ENCODE measurements at regions not wholly inside any gene's neighbourhood (a gene's known extent, or its start where the extent isn't known, plus 50 kb on each side); places are given as distances from the start of the nearest gene placed in this dataset.

DNA sequence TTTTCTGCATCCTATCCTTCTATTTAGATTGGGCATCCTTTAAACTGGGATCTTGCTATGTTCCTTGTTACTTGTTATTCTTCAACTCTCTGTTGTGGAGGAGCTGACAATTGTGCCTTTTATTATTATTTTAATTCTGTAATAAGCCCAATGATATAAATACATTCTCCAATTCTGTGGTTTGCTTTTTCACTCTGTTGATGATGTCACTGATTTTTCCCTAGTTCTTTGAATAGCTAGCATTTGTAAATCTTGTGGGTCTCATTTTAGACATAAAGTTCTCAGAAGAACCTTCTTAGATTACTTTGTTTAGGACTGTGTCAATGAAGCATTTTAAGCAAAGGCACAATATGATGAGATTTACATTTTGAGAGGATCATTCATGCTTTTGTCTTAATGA lies 79.5 kb upstream of the SLC8A1 start:
- TF ChIP-seq, protein P1, sequence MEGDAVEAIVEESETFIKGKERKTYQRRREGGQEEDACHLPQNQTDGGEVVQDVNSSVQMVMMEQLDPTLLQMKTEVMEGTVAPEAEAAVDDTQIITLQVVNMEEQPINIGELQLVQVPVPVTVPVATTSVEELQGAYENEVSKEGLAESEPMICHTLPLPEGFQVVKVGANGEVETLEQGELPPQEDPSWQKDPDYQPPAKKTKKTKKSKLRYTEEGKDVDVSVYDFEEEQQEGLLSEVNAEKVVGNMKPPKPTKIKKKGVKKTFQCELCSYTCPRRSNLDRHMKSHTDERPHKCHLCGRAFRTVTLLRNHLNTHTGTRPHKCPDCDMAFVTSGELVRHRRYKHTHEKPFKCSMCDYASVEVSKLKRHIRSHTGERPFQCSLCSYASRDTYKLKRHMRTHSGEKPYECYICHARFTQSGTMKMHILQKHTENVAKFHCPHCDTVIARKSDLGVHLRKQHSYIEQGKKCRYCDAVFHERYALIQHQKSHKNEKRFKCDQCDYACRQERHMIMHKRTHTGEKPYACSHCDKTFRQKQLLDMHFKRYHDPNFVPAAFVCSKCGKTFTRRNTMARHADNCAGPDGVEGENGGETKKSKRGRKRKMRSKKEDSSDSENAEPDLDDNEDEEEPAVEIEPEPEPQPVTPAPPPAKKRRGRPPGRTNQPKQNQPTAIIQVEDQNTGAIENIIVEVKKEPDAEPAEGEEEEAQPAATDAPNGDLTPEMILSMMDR (IDR thresholded peaks at IDR 0.05; ENCODE audit: low read depth, low read length): no peak
- no peak for DNase-seq (ENCODE audit: extremely low read depth, low read depth)

DNA sequence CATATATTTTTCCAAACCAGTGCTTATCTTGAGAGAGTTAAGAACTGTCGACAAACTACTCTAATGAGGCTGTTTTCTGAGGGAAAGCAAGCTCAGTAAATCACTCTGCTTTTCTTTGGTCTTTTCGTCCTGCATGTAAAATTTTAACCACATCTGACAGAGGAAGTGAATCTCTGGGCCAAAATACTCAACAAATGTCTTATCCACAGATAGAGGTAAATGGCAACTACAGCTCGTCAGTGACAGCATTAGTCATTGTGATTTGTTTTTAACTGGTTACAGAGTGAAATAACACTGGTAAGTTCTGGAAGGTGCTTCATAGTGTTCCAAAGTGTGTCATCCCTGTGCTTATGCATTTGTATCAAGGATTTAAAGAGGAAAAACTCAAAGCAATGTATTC lies 82.6 kb upstream of the SLC8A1 start:
- TF ChIP-seq, protein P1 (IDR thresholded peaks at IDR 0.05; ENCODE audit: low read depth, low read length): no peak
- DNase-seq (ENCODE audit: extremely low read depth, low read depth): no peak

DNA sequence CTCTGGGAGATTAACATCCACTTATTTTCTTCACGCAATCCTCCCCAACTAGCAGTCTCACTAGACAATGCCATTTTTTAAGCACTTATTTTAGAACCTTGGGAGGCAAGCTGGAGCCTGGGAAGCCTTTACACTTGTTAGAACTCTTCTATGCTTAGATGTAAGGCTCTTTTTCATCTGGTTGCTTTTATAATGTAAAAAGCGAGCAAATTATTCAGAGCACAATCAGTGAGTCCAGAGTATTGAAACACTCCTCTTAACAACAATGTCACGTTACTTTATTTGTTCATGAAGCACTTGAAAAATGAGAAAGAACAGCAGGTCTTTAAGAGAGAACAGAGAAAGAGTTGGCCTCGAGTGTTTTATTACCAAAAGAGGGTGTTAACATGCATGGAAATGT lies 84.1 kb upstream of the SLC8A1 start:
- no peak for DNase-seq (ENCODE audit: extremely low read depth, low read depth)
- TF ChIP-seq, protein P1 (IDR thresholded peaks at IDR 0.05; ENCODE audit: low read depth, low read length): no peak

DNA sequence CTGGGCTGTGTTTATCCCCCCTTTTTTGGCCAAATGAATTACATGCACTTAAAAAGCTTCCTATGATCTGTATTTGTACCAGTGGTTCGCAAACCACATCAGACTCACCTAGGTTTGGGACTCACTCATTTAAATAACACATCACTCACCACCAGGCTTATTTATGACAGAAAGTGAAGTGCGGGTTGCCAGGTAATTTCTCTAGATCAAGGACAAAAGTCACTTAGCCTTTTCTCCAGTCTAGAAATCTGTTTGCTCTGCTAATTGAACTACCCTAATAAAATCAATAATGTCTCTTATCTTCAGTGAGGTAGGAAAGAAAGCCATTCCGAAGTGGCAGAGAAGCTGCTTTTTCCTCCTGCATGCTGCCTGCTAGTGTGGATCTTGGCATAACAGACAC lies 88.1 kb upstream of the SLC8A1 start:
- DNase-seq (ENCODE audit: extremely low read depth, low read depth): no peak
- TF ChIP-seq, protein P1 (IDR thresholded peaks at IDR 0.05; ENCODE audit: low read depth, low read length): no peak

DNA sequence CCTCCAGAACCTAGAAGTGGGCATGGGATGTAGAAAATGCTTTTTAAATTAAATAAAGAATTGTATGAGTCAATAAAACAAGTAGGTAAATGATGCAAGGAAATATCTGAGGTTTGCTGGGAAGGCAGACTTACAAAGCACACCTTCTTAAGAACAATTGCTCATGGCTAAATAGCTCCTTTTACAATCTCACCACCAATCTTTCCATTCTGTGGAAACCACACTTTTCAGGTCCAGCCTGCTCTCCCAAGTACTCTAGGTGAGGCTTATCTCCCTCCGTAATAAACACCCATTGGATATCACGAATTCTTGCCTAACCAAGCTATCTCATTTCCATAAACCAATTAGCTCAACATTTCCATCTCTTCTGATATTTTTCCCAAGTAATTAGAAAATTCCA lies 91.5 kb upstream of the SLC8A1 start:
- TF ChIP-seq, protein P1 (IDR thresholded peaks at IDR 0.05; ENCODE audit: low read depth, low read length): no peak
- DNase-seq (ENCODE audit: extremely low read depth, low read depth): no peak

DNA sequence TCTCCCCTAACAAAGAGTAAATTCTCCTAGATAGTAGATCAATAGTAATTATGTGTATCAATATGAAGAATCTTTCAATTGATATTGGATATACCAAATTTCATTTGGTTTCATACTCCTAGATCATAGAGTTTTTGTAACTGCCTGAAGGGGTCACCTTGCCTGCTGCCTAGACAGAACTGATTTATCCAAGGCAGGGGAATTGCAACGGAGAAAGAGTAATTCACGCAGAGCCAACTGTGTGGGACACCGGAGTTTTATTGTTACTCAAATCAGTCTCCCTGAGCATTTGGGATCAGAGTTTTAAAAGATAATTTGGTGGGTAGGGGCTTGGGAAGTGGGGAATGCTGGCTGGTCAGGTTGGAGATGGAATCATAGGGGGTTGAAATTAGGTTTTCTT lies 92.2 kb upstream of the SLC8A1 start:
- TF ChIP-seq, protein P1 (IDR thresholded peaks at IDR 0.05; ENCODE audit: low read depth, low read length): no peak
- DNase-seq (ENCODE audit: extremely low read depth, low read depth): no peak

DNA sequence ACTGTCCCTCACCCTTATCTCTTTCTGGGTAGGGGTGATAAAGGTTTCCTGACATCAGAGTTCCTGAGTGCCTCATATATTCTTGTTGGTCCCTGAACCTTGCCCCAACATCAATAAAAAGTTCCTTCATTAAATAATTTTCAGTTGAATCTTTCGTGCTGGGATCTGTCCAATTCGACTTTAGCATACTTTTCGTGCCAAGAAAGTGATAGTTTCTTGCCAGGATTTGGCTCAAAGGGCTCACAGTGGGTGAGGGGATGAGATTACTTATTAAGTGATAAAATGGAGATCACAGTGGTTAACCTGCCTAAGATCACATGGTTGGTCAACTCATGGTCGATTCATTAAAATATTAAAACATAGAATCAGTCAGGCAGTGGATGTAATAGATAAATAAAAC lies 93.8 kb upstream of the SLC8A1 start:
- TF ChIP-seq, protein P1 (IDR thresholded peaks at IDR 0.05; ENCODE audit: low read depth, low read length): no peak
- DNase-seq (ENCODE audit: extremely low read depth, low read depth): no peak

All from AG09319 (cell line).